Activated effector memory CD4-positive, alpha-beta T cell treated with anti-CD3 and anti-CD28 coated beads, Interleukin-2, amount 50 U/mL, for 16 hours (primary cell): ENCODE measurements at regions not wholly inside any gene's neighbourhood (a gene's known extent, or its start where the extent isn't known, plus 50 kb on each side); places are given as distances from the start of the nearest gene placed in this dataset.

ENCODE experiments used
- DNase-seq: peaks from one replicate; pipeline ENCODE4 v3.0.0-alpha.2; 2020

DNA sequence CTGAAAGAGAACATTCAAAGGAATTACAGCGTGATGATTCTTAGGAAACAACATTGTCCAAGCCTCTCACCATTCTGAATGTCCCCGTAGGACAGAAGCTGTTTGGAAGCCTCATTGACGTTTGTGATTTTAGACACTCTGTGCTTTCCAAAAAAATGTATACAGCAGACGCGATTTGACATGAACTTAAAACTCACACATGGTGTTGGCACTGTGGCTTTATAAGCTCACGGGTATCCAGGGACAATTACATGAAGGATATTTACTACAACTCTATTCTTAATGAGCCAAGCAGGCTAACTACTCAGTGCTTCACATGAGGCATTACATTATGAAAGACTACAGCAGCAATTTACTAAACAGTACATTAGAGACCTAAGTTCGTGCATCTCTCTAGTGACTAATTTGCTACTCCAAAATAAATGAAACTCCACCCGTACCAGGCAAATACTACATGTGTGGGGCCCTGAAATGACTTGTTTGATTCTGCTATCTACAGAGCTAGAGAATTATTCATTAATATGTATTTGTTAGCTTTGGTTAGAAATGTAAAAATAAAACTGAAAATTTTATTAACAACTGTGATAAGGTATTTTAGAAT is 620.7 kb downstream of the SPRY1 start:
- no peak for DNase-seq

DNA sequence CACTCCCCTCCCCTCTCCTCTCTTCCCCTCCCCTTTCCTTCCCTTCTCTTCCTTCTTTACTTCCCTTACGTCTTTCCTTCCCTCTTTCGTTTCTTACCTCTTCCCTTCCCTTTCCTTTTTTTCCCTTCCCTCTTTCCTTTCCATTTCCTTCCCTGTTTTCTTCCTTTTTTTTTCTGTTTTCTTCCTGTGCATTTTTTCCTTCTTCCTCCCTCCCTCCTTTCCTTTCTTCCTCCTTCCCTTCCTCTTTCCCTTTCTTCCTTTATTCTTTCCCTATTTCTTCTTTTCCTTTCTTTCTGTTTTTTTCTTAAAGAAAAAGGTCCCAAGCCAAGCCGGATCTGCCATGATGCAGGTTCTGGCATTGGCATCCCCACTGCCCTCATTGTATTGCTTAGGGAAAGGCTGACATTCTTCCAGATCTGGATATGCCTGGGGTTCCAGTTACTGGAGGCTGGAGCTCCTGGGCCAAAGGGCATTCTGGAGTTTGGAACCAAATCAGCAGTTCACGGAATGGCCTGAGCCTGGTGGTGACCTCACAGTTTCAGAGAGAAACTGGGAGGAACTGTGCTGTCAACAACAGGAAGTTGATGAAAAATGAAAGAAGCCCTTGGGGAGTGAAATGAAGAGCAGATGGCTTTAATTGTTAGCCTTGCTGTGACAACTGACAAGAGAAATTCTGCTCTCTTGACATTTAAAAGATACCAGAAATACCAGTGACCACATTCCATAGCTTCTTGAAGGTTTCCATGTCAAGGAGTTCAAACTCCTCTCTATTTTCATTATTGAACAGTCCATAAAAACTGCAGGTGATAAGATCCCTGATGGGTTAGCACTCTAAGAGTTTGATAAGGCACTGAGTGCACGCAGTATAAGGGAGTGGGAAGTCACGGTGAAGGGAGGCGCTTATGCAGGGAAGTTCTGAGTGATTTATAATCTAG is 622.1 kb downstream of the SPRY1 start:
- DNase-seq, result no peak

DNA sequence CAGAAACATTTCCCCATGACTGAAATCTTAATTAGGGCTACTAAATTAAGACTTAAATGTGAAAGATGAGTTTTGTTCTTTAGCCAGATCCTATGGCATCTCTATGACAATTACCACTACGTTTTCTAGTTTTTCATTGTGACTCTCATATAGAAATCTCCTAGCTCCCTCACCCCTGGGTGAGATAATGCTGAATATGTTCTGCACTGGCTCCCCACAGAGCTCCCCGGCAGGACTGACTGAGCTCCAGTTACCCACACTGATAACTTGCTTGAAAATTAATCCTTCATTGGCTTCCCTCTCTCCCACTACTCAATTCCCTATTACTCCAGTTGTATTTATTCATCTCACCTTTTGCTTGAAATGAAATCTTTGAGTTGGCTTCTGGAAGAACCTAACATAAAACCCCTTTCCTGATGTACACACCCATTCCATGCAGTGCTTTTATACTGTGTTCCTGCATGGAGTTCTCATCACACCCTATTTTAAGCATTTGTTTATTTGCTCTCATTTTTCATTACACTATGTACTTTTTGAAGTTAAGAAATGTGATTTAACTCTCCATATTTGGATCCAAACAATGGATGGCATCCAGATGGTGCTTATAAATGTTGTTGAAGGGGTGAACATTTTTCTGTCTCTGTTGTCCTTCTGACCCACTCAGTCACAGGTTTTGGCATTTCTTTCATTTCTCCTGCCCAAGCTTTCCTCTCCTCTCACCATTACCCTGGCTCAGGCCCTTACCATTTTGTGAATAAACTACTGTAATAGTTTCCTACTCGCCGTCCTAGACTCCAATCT is 623.4 kb downstream of the SPRY1 start:
- no peak for DNase-seq

DNA sequence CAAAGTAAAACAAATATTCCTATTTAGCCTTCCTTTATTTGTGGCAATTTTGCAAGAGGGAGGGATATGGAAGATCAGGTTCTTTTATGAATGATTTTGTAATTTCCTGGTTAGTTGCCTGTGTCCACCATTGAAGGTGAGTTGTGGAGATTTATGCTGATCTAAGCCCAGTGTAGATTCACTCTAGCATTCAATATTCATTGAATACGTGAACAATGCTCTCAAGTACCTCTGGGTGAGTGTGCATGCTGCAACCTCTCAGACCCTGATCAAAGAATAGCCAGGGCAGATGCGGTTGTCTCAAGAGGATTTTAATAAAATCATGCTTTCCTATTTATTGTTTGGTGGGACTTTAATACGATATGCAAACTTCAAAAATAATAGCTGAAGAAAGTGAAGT is 628.4 kb downstream of the SPRY1 start:
- no peak for DNase-seq

DNA sequence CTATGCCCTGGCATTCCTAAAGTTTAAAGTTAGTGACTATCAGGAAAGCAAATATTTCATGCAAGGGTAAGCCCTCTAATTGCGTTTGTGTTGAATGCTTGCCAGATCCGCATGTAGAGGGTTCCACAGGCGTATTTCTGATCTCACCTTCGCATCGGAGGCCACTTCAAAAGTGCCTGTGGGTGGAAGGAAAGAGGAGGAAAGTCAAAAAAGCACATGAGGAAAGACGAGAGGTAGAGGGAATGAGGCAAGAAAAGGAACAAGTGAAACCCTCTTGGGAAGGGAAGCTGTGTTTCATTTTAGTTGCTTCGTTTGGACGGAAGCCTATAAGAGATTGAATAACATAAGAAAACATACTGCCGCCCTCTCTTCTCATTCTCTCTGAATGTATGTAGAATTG is 628.8 kb downstream of the SPRY1 start:
- no peak for DNase-seq

DNA sequence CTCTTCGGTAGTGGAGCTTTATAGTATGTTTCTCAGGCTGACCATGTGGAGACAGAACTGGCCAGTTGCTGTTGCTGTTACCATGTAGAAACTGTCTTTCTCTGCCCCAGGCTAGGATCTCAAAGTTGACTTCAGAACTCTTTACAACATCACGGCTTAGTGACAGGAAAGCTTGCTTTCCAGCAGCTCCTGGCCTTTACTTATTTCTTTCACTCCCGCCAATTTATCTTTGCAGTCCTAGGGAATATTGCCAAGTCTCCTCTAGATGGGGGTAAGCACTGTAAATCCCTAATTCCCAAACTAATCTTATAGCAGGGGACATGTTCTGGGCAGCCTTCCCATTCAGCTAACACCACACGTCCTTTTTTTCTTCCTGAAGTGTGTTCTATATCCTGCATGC is 631.6 kb downstream of the SPRY1 start:
- no peak for DNase-seq

DNA sequence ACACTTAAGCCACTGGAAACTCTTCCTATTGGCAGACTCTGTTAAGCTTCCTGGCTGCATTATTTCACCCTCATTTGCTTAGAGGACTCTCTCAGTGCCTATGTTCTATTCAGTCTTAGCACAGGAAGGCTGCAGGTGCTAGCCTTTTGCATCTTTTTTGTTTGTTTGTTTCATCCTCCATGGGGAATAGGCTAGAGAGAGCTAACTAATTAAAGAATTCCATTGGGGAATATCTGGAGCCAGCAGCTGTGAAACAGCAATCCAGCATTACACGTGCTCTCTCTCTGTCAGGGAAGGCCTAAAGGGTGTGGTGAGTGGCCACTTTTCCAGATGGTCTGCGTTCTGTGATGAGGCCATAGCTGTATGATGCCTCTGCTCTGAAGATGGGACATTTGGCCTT is 633.6 kb downstream of the SPRY1 start:
- no peak for DNase-seq

DNA sequence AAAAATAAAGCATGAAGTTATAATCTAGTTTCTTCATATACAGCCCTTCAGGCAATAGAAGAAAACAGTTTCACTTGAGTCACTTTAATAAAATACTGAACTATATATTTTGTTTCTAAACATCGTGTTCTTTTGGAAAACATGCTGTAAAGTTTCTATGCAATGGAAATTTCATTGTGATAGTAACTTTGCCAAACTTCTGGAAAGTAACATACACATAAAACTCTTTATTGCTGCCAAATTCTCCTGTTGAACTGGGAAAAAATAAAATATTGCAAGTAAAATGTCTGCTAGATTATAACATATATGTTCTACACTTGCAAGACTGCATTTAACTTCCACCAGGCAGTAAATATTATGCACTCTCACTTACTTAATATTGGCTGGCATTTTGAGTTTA is 635.4 kb downstream of the SPRY1 start:
- DNase-seq, result no peak

DNA sequence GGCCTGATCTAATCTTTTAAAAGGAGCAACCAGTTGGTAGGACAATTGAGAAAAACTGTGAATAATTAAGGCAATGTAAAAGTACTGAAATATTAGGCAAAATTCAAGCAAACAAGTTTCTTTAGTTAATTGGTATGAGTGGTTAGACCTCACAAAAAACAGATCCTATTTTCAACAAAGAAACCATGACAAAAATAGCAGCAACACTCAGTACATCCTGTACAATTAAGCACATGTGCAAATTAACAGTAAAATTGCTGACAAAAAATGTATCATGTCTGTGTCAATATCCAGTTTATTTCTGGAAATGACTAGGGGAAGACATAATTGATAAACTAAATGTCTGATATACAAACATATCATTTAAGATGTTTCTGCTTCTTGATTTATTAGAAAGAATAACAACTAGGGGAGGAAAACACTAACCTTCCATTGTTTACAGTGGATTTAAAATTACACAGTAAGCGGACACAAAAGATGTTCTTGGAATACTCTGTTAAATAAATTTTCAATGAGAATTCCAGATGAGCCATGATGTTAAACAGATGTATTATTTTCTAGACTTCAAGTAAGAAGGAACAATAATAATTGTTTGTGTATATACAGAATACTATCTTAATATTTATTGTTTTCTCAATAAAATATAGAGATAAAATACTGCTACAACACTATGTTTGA is 638.9 kb downstream of the SPRY1 start:
- DNase-seq, result no peak

DNA sequence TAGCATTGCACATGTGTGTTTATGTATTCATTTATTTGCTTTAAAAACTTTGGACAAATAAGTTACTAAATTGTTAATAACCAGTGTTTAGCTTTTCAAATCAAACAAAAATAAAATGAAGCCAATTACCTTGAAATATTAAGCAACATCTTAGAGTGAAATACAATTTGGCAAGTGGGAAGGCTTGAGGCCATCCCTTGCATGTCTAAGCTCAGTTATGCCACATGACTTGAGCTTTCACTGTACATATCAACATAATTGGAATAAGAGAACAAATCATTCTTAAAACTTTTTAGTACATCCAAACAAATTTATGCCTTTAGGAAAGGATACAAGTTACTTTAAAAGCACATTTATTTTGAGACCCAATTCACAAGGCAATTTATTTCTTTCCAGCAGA is 640.6 kb downstream of the SPRY1 start:
- DNase-seq, result no peak

DNA sequence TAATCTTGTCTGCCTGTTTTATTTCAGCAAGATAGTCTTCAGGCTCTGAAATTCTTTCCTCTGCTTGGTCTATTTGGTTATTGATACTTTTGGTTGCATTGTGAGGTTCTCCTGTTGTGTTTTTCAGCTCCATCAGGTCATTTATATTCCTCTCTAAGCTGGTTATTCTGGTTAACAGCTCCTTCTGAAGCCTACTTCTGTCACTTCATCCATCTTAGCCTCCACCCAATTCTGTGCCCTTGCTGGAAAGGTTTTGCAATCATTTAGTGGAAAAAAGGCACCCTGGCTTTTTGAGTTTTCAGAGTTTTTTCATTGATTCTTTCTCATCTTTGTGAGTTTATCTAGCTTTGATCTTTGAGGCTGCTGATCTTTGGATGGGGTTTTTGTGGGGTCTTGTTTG is 647.7 kb downstream of the SPRY1 start:
- no peak for DNase-seq

DNA sequence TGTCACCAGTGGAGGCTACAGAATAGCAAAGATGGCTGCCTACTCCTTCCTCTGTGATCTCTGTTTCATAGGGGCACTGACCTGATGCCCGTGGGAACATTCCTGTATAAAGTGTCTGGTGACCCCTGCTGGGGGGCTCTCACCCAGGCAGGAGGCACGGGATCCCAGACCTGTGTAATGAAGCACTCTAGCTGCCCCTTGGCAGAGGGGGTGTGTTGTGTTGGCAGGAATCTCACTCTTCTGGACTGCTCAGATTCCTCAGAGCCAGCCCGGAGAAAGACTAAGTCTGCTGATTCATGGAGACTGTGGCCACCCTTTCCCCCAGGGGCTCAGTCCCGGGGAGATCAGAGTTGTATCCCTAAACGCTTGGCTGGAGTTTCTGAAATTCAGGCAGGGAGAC is 648.3 kb downstream of the SPRY1 start:
- no peak for DNase-seq

DNA sequence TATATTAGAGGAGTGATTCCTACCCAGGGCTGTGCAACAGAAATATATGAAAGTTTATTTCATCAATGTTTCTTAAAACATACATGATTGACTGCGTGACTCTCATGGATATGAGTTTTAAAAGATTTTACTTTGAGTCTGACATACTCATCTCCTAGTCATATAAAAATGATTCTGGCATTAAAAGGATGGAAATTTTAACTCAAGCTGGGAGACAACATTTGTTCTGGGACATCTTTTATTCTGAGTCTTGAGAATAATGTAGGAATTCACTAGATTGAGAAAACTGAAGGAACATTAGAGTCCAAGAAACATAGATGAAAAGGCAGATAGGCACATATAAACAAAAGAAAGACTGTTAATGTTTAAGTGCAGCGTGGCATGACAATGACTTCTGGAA is 649.6 kb downstream of the SPRY1 start:
- no peak for DNase-seq

DNA sequence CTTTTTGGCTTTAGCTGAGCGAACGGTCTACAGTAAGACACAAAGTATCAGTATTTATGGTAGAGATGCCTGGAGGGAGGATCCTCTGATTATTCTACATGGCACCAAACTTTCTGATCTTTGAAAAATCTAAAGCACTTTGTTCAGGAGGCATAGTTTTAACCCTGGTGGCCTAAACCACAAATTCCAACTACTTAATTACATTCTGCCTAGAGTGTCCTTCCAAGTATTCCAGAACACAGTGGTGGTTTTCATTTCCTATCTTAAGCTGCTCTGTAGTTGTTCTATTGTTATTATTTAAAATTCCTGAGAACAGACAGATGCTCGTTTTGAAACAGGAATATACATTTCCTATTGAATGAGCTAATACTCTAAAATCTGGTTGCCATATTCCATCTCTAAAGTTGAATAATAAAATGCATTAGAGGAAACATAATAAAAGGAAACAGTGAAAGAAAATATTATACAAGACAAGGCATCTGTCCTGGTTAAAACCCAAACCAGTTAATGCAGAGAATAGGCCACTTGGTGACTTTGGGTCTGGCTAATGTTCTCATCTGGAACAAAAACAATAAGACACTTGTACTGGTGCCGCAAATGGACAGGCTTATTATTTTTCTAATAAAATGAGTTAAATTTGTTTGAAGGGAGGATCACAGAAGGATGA is 657.4 kb downstream of the SPRY1 start:
- DNase-seq, result no peak

DNA sequence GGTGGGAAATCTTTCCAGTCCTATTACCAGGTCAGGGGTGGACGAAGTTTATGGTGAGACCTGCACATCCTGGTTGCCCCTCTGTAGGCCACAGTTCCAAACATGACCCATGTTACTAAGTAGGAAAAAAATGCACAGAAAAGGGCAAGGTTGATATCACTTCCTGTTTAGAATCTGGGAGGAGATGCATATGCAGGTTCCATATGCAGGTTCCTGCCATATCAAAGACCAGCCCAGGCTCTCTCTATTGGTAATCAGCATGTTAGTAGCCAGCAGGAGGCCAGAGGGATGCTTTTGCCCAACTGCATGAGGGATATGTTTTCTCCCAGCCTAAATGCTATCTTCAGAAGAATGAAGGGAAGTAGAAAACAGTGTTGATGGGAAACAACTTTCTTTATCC is 657.2 kb downstream of the ANKRD50 start:
- DNase-seq, result no peak

DNA sequence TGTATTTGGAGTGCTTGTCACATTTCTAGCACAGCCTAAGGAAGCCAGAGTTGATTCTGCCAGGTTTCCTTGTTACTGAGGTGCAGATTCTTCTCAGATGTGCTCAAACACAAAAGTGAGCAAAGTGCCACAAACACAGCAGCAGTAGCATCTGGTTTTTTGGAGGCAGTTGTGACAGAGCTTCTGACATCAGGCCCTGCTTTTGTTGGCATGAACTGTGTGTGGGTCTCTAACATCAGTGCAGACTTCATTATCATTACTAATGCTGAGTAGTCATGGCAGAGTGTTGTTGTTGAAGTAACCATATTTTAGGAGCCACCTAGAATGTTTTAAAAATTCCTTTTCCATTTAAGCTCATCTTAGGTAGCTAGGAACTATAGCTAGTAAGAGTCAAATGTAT is 656.6 kb downstream of the ANKRD50 start:
- no peak for DNase-seq

DNA sequence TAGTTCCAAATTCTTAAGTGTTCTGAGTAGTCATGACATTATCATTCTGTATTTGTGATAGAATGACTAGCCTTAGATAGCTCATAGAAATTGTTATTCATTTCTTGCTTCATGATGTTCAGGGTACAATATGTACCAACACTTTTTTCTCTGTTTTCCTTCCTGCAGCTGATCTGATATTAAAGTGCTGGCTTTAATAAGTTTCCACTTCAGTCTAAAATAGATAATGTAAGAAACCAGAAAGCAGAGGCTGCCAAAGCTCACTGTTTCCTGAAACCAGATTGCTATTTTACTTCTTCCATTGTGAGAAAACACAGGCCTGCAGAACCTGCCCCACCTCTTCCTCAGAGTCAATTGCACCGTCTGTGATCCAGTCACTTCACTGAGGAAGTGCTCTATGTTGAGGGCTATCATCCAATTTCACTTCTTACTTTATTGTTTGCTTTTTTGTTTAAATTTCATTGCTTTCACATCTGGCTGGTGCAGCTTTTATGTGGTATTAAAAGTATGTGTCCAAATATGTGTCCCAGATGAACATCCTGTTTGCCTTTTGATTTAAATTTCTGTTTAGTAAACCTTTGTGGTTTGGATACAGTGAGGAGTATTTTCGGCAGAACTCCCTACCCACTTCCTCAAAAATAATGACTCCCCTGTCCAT is 652.1 kb downstream of the ANKRD50 start:
- no peak for DNase-seq

DNA sequence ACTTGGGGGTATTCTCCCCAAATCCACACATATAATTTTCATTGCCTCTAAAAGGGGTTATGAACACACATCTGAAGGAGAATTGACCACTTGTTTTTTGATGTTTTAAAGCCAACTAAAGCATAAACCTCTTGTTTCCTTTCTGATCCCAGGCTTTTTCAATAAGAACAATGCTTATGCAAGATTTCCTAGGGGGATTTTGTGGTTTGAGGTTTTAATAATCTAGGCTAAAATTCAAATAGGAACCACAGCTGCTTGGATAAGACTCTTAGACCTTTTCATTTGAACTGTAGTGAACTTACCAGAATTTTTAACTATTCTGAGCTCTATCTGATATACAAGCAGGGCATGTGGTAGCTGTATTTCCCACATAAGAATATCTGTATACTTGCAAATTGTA is 651.1 kb downstream of the ANKRD50 start:
- no peak for DNase-seq

DNA sequence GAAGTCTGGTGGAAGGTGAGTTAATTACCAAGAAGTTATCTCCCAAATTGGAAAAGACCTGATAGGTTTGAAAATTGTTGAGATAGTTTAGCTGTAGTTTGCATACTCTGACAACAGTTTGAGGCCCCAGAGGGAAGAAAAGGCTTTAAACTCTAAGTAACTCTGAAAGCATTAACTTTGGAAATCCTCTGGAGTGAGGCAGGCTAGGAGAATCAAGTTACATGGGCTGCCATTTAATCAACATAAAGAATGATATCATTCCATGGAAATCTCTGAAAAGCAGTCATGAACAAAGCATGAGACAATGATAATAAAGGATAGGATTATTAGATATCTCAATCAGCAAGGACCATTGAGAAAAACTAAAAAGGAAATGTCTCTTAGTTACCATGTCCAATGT is 647.1 kb downstream of the ANKRD50 start:
- DNase-seq, result no peak

DNA sequence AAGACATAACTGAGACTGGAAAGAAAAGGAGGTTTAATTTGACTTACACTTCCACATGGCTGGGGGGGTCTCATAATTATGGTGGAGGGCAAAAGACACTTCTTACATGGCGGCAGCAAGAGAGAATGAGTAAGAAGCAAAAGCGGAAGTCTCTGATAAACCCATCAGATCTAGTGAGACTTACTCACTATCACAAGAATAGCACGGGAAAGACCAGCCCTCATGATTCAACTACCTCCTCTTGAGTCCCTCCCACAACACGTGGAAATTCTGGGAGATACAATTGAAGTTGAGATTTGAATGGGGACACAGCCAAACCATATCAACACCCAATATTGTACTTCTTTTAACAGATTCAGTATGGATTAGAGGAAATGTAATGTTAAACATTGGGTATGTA is 646.6 kb downstream of the ANKRD50 start:
- DNase-seq, result no peak

DNA sequence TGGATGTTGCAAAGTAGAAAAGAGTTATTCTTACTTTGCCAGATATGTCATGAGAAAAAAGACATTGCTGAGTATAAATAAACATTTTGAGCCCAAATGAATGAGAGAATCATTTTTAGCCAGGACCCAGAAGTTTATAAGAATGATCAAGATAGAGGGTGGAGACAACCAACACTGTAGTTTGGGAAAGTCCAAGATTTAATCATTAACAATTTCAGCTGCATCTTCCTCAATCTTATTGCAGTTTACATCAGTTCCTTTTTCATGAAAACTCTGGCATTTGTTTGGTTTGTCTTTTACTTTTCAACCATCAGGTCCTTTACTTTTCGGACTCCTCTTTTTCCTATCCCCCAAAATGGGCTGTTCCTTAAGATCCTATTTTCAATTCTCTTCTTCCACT is 645.9 kb downstream of the ANKRD50 start:
- DNase-seq, result no peak

DNA sequence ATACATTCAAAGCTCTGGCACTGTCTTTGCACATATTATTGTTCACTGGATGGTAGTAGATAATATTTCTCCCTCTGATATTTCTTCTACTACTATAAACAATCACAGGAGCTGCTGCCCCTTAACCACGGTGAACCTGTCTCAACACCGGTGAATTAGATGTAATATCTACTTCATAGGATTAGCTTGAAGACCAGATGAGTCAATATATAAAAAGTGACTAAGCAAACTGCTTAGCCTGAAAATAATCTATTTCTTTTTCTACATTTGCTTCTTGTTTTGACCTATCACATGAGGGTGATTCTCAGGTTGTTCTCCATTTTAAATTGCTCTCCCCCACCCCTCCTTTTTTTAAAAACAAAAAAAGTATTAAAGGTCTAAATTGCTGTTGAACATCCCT is 645.5 kb downstream of the ANKRD50 start:
- no peak for DNase-seq
